ENCODE measurements at regions not wholly inside any gene's neighbourhood (a gene's known extent, or its start where the extent isn't known, plus 50 kb on each side); places are given as distances from the start of the nearest gene placed in this dataset.

DNA sequence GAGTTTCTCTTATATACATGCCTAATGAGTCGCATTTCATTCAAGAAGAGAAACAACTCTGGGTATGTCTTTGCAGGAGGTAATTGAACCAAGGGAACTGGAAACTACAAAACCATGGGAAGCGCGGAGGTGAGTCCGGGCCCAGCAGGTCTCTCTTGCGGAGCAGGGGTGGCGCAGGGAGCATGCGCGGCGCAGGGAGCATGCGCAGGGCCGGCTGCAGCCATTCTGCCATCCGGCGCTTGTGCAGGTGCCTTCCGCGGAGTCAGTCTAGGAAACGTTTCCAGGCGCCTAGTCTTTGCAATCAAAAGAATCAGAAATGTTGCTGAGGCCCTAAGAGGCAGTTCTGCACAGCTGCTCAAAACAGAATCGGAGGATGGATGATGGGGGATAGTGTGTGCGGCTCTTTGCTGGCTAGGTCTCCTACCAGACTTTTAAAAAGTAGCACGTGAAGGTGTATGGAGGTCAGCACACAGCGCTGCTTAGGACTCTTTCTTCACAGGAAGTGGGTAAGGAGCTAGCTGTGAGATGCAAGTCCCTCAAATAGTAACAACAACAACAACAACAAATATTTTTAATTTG is 433.8 kb upstream of the FAT1 start:
- TF ChIP-seq GABPA (IDR thresholded peaks at IDR 0.05; ENCODE audit: low read depth) (no peak), REST (IDR thresholded peaks at IDR 0.05; ENCODE audit: insufficient replicate concordance, low read depth) (no peak), POLR2AphosphoS5 (IDR thresholded peaks at IDR 0.05; ENCODE audit: low read depth) (no peak), SPI1 (IDR thresholded peaks at IDR 0.05; ENCODE audit: borderline replicate concordance, low read depth) (no peak)
- TF ChIP-seq, protein P1, sequence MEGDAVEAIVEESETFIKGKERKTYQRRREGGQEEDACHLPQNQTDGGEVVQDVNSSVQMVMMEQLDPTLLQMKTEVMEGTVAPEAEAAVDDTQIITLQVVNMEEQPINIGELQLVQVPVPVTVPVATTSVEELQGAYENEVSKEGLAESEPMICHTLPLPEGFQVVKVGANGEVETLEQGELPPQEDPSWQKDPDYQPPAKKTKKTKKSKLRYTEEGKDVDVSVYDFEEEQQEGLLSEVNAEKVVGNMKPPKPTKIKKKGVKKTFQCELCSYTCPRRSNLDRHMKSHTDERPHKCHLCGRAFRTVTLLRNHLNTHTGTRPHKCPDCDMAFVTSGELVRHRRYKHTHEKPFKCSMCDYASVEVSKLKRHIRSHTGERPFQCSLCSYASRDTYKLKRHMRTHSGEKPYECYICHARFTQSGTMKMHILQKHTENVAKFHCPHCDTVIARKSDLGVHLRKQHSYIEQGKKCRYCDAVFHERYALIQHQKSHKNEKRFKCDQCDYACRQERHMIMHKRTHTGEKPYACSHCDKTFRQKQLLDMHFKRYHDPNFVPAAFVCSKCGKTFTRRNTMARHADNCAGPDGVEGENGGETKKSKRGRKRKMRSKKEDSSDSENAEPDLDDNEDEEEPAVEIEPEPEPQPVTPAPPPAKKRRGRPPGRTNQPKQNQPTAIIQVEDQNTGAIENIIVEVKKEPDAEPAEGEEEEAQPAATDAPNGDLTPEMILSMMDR (IDR thresholded peaks at IDR 0.05; ENCODE audit: insufficient read depth, low read length), result no peak
